ENCODE measurements at regions not wholly inside any gene's neighbourhood (a gene's known extent, or its start where the extent isn't known, plus 50 kb on each side); places are given as distances from the start of the nearest gene placed in this dataset.
A peak's percentile ranks its signal among the peaks of the same experiment; 100 is the strongest.

DNA sequence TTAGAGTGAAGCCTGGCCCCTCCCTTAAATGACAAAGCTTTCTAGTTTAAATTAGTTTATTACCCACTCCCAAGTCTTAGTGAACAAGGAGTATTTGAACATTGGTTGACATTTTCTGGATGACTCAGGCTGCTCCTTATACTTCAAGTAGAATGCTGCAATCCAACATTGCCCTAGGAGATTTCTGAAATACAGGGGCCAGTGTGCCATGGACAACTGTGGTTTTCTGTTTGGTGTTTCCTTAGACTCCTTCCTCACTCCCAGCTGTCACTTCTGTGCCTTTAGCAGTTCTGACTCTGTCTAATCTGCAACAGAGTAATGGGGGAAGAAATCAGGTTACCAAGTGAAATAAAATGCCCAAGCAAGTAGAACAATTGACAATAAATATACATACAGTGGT is 116.1 kb upstream of the P2RY1 start (continued):
- TF ChIP-seq SPI1 (IDR thresholded peaks at IDR 0.05; ENCODE audit: borderline replicate concordance, insufficient read depth, low read depth, low read length) (no peak), PAX5 (IDR thresholded peaks at IDR 0.05; ENCODE audit: borderline replicate concordance, low read depth, low read length) (no peak)

DNA sequence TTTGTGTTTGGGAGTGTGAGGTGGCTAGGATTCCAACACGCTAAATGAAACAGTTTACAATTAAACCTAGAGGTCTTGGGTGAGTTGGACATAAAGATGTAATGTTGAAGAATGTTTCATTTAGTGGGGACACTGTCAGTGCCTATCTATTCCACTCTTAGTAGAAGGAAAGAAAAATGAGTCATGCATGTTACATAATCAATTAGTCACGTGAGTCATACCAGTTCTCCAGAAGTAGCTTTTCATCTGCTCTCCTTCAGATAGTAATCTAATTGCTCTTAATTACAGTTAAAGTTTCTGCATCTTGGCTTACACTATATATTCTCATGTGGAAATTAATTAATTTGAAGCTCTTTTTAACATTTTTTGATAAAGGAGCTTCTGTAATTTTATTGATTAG is 115.7 kb upstream of the P2RY1 start:
- SMC1A ChIA-PET (ENCODE audit: uncharacterized antibody, unreplicated experiment): interaction anchor here (0.9 to 1.6 kb wide), 4 partner anchors 18 to 194 kb away, joined by 3 to 4 read pairs (median 3); no protein-coding TSS in a partner anchor
- no peaks in the 10 kb centered on the region for H4K20me1 ChIP-seq (ENCODE audit: control insufficient read depth, insufficient read depth)
- H3K36me3 ChIP-seq (ENCODE audit: control insufficient read depth in 2 of 2, insufficient read depth in 2 of 2, low read length in 1 of 2): no peaks in the 10 kb centered on the region
- POLR2A ChIA-PET: no interaction called here
- BruUV-seq (replicated peaks): no TSS peak
- H3K4me2 ChIP-seq (ENCODE audit: control insufficient read depth, insufficient read depth): no peak overlapping the region
- no peak overlapping the region for H3K27ac ChIP-seq (ENCODE audit: control insufficient read depth, insufficient read depth)
- no peak for FAIRE-seq
- TF ChIP-seq JUNB (IDR thresholded peaks at IDR 0.05) (peak; percentile 26; the same call in 1 of the 2 replicates), PML (IDR thresholded peaks at IDR 0.05; ENCODE audit: low read length) (no peak)
- ATAC-seq: 0 out of 3 replicates have a peak, but pooled peaks have one; percentile 15
- CTCF ChIA-PET: interaction anchor here (0.6 to 2.2 kb wide), 5 partner anchors 9 to 145 kb away, joined by 3 to 8 read pairs (median 3); no protein-coding TSS in a partner anchor
- no peaks in the 10 kb centered on the region for H3K79me2 ChIP-seq (ENCODE audit: control insufficient read depth, insufficient read depth, low read length)
- no peak overlapping the region for H3K9ac ChIP-seq (ENCODE audit: control insufficient read depth, insufficient read depth, low read length)
- no peak overlapping the region for H2AFZ ChIP-seq (ENCODE audit: control insufficient read depth, low read depth, low read length)
- no peaks in the 10 kb centered on the region for H3K4me1 ChIP-seq (ENCODE audit: control insufficient read depth, insufficient read depth, low read length)
- H3K27me3 ChIP-seq (replicated peaks in 1 of 2; ENCODE audit: control insufficient read depth in 2 of 2, insufficient read depth in 2 of 2, low read length in 1 of 2): no peaks in the 10 kb centered on the region
- RAD21 ChIA-PET (ENCODE audit: unreplicated experiment): no interaction called here
- no peak for DNase-seq (ENCODE audit: low read depth, low spot score)
- intact Hi-C loops (cut with micrococcal nuclease; ENCODE audit: unreplicated experiment): no loop called here
- H3K9me3 ChIP-seq (replicated peaks; ENCODE audit: control insufficient read depth, insufficient read depth, low read length): no peaks in the 10 kb centered on the region; the same call in 2 of the 3 replicates
- 0% methylated on average over 2 of the region's 2 CpGs for WGBS (ENCODE audit: insufficient coverage, insufficient replicate concordance, low lambda C conversion rate, missing lambda C conversion rate)
- H3K4me3 ChIP-seq: no peak overlapping the region
- in situ Hi-C loops (cut with MboI): no loop called here

DNA sequence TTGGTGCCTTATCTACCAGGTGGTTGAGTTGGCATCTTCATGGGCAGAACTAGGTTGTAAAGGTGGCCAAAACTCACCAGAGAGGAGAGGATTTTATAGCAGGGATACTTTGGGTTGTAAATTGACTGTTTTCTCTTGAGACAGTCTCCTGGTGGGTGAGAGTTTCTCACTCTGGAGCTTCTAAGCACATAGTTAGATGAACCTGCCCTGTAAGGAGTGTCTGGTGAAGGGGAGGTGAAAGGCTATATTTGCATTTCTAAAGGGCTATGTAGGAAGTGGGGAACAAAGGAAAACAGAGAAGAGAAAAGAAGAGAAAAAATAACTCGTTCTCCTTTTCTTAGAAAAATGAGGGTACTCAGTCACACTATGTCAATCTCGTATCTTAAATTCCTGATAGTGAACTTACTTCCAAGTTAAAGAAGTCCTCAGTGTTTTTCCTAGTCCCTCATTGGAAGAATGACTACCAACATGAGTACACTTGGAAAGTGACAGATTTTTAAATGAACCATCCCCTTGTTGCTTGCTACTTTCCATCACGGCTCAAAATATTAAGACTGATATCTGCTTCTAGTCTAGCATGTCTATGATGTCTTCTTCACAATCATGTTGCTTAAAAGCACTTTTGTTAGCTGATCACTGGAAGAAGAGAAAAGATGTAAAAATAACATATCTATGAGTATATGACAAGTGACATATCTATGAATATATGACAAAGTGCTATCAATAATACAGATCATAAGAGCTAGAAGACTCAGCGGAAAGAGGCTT is 113.8 kb upstream of the P2RY1 start:
- H3K9ac ChIP-seq (ENCODE audit: control insufficient read depth, insufficient read depth, low read length): no peak overlapping the region
- H3K36me3 ChIP-seq (ENCODE audit: control insufficient read depth in 2 of 2, insufficient read depth in 2 of 2, low read length in 1 of 2): no peaks in the 10 kb centered on the region
- ATAC-seq (no peak), DNase-seq (ENCODE audit: low read depth, low spot score) (no peak), FAIRE-seq (no peak)
- H3K79me2 ChIP-seq (ENCODE audit: control insufficient read depth, insufficient read depth, low read length): no peaks in the 10 kb centered on the region
- H3K27ac ChIP-seq (ENCODE audit: control insufficient read depth, insufficient read depth): no peak overlapping the region
- ChIA-PET POLR2A (no interaction called here), RAD21 (ENCODE audit: unreplicated experiment) (no interaction called here), CTCF (no interaction called here), SMC1A (ENCODE audit: uncharacterized antibody, unreplicated experiment) (interaction anchor here (1.6 kb wide), 1 partner anchor 164 kb away, joined by 3 read pairs; no protein-coding TSS in a partner anchor)
- H2AFZ ChIP-seq (ENCODE audit: control insufficient read depth, low read depth, low read length): no peak overlapping the region
- H3K4me2 ChIP-seq (ENCODE audit: control insufficient read depth, insufficient read depth): no peak overlapping the region
- H3K27me3 ChIP-seq (replicated peaks in 1 of 2; ENCODE audit: control insufficient read depth in 2 of 2, insufficient read depth in 2 of 2, low read length in 1 of 2): no peaks in the 10 kb centered on the region
- H3K4me3 ChIP-seq: no peak overlapping the region
- 44% methylated on average over 4 of the region's 4 CpGs for whole genome bisulfite sequencing (ENCODE audit: insufficient coverage, insufficient replicate concordance, low lambda C conversion rate, missing lambda C conversion rate)
- no TSS peak for BruUV-seq (replicated peaks)
- in situ Hi-C loops (cut with MboI): no loop called here
- H4K20me1 ChIP-seq (ENCODE audit: control insufficient read depth, insufficient read depth): no peaks in the 10 kb centered on the region
- intact Hi-C loops (cut with micrococcal nuclease; ENCODE audit: unreplicated experiment): no loop called here
- H3K4me1 ChIP-seq (ENCODE audit: control insufficient read depth, insufficient read depth, low read length): no peaks in the 10 kb centered on the region
- no peaks in the 10 kb centered on the region; the same call in 2 of the 3 replicates for H3K9me3 ChIP-seq (replicated peaks; ENCODE audit: control insufficient read depth, insufficient read depth, low read length)
- TF ChIP-seq IKZF2 (IDR thresholded peaks at IDR 0.05) (no peak), DPF2 (IDR thresholded peaks at IDR 0.05) (no peak), NR2C2 (IDR thresholded peaks at IDR 0.05; ENCODE audit: borderline replicate concordance, control insufficient read depth, insufficient read length, low read depth) (no peak), ZZZ3 (IDR thresholded peaks at IDR 0.05; ENCODE audit: control insufficient read depth, insufficient read length, low read depth) (no peak), CHD2 (IDR thresholded peaks at IDR 0.05; ENCODE audit: borderline replicate concordance, low read depth, low read length) (no peak), RAD21 (IDR thresholded peaks at IDR 0.05; ENCODE audit: insufficient read depth, low read depth, low read length) (no peak), LARP7 (IDR thresholded peaks at IDR 0.05) (no peak), JUND (IDR thresholded peaks at IDR 0.05; ENCODE audit: low read depth, low read length) (no peak)
- TF ChIP-seq, protein P1, sequence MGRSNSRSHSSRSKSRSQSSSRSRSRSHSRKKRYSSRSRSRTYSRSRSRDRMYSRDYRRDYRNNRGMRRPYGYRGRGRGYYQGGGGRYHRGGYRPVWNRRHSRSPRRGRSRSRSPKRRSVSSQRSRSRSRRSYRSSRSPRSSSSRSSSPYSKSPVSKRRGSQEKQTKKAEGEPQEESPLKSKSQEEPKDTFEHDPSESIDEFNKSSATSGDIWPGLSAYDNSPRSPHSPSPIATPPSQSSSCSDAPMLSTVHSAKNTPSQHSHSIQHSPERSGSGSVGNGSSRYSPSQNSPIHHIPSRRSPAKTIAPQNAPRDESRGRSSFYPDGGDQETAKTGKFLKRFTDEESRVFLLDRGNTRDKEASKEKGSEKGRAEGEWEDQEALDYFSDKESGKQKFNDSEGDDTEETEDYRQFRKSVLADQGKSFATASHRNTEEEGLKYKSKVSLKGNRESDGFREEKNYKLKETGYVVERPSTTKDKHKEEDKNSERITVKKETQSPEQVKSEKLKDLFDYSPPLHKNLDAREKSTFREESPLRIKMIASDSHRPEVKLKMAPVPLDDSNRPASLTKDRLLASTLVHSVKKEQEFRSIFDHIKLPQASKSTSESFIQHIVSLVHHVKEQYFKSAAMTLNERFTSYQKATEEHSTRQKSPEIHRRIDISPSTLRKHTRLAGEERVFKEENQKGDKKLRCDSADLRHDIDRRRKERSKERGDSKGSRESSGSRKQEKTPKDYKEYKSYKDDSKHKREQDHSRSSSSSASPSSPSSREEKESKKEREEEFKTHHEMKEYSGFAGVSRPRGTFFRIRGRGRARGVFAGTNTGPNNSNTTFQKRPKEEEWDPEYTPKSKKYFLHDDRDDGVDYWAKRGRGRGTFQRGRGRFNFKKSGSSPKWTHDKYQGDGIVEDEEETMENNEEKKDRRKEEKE (IDR thresholded peaks at IDR 0.05): no peak
